ENCODE measurements at regions not wholly inside any gene's neighbourhood (a gene's known extent, or its start where the extent isn't known, plus 50 kb on each side); places are given as distances from the start of the nearest gene placed in this dataset.

DNA sequence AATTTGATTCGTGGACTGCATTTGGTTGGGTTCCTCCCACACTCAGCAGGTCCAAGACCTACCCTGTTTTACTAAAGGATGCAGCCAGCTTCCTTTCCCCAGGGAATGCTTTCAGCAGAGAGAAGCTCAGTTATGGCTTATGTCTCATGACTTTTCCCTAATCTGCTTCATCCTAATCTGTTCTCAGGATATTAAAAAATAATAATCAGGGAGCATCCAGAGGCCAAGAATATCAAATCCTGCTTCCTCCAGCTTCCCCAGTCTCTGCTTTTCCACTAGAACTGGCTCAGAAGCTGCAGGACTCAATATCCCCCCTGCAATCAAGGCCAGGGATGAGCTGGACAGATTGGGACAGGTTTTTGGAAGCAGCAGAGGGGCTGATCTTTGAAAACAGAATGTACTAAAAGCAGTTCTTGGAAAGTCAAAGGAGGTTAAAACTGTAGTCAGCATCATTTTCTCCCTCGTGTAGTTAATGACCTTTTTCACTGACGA, 326.9 kb upstream of the TNP1 start:
- DNase-seq = no peak

GRCh38 chr2:217186152-217186551, 326.3 kb upstream of the TNP1 start:
- DNase-seq = no peak

- DNase-seq = no peak
Measured at GRCh38 chr2:217185265-217185995, 325.6 kb upstream of the TNP1 start.

DNA sequence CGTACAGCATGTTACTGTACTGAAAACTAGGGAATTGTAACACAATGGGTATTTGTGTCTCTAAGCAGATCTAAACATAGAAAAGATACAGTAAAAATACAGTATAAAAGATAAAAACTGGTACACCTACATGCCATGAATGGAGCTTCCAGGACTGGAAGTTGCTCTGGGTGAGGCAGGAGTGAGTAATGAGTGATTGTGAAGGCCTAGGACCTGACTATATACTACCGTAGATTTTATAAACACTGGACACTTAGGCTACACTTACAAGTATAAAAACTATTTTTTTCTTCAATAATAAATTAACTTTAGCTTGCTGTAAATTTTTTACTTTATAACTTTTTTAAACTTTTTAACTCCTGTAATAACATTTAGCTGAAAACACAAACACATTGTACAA, 324.4 kb upstream of the TNP1 start:
- DNase-seq = no peak

DNA sequence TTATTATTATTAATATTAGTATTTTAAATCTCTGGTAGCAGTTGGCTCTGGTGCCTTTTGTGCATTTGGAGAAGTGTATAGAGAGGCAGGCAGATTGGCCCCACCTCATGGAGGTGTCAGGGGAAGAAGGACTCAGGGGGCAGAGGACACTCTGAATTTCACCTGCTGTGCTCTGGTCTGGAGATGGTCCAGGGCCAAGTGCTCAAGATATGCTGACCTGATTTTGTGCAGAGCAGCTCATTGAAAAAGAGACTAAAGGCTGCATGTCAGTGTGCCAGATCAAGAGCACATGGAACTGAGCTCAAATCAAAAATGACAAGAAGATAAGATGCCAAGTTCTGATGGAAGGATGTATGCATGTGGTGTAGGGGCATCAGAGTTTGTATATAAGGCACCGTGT, 323.6 kb upstream of the TNP1 start:
- DNase-seq = no peak

- no peak for DNase-seq
Measured at GRCh38 chr2:217182926-217183325, 323.1 kb upstream of the TNP1 start.

- DNase-seq = no peak
Measured at GRCh38 chr2:217181512-217181911, 321.6 kb upstream of the TNP1 start.

DNA sequence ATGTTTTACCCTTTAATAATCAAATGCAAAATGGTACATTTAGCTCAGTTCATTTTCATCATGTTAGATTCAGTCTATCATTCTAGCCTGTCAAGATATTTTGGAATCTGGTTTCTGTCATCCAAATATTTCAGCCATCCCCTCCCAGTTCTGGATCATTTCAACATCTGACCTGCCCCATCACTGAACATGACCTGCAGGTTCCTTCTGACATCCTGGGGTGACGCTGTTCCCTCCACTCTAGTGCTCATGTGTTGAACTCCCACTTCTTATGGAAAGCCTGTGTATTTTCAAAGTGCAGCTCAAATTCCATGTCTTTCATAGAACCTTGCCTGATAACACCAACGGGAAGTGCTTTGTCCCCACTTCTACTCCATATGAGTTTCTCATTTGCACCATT, 320.0 kb upstream of the TNP1 start:
- no peak for DNase-seq

DNA sequence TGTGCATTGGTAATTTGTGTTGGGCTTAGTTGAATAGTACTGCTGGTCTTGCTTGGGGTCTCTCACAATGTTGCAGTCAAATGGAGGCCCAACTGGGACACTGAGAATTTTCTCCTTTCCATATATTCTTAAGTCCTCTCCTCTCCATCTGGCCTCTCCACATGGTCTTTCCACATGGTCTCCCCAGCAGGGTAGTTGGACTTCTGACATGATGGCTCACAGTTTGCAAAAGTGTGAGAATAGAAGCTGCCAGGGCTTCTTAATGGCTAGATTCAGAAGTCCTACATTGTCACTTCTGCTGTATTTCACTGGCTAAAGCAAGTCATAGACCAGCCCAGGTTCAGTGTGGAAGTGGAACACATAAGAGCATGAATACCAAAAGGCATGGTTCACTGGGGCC, 318.5 kb upstream of the TNP1 start:
- no peak for DNase-seq

- no peak for DNase-seq
Measured at GRCh38 chr2:217177720-217178119, 317.9 kb upstream of the TNP1 start.

DNA sequence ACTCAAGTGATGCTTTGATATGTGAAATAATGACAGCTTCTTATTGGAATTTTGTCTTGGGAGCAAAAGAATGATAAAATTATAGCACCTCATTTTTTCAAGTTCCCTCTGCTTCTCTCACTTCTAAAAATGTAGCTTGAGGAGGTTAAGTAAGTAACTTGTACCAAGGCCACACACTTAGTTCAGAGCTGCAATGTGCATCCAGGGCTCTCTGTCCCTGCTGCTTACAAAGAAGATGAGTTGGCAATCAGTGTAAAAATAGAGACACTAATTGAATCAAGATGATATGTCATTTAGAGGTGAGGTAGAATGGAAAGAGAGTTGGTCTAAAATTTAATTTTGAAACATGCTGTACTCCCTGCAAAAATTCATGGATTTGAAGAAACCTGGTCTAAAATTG, 312.0 kb upstream of the TNP1 start:
- DNase-seq = no peak

GRCh38 chr2:217168496-217168895, 308.6 kb upstream of the TNP1 start:
- DNase-seq = no peak

- no peak for DNase-seq
Measured at GRCh38 chr2:217167531-217167930, 307.7 kb upstream of the TNP1 start.

DNA sequence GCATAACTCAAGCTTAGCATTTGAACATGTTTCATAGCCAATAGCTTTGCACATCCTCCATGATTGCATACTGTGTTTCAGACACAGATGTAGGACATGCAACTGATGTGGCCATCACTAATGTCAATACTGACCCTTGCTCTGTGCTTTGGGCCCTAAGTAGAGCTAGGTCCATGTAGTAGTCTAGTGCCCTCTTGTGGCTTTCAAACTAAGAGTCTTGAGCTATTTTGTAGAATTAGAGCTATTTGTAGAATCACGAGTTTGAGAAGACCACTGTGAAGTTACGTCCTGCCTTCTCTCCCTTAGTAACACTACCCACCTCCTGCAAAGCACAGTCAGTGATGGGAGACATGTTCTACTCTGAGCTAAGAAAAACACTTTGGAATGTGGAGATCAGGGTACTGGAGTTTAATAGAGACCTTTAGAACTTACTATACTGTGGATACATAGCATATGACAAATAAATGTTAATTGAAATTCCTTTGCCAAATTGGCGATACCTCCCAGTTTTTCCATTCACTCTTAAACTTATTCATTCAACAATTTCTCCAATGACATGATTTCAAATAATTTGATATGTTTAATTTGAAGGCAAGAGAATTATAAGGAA, 306.5 kb upstream of the TNP1 start:
- DNase-seq = peak; percentile 40 to 78 (median 62)

GRCh38 chr2:217165547-217165946, 305.7 kb upstream of the TNP1 start:
- no peak for DNase-seq

DNA sequence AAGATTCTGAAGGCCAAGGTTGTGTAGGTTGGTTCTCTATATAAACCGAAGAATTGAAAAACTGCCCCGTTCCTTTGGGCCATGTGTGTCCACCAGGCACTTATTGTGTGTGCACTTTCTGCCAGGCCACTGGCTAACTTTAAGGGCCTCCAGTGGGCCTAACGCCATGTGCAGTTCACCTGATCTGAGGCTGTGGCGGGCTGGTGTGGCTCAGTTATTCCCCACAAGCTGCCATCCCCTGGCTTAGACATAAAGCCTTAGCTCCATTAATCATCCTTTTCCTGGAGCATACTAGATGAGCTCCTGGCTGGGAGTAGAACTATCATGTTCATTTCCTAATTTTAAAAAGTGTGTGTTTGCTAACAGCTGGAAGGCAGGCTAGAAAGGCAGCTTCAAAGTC, 304.1 kb upstream of the TNP1 start:
- no peak for DNase-seq

- DNase-seq = peak; percentile 57 to 77 (median 62)
Measured at GRCh38 chr2:217162533-217162932, 302.7 kb upstream of the TNP1 start.

GRCh38 chr2:217160978-217161973, 301.4 kb upstream of the TNP1 start:
- DNase-seq = peak; percentile 50 to 84 (median 68)

GRCh38 chr2:217160103-217160743, 300.4 kb upstream of the TNP1 start:
- peak in 2 of 4 experiments; percentile 47 to 52 for DNase-seq

DNA sequence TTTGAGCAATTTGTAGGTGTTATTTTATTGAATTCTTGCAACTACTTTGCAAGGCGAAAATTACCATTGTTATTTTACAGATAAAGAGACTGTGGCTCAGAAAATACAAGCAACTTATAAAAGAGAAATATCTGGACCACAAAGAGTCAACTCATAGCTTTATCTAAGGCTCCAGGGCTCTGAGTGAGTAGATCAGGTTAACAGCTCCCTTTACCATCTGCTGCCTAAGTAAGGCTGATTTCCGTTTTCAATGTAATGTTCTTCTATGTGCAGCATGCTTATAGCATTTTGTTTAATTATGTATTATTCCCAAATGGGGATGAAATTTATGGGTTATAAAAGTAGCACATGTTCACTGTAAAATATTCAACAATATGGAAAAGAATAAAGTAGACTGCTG, 299.1 kb upstream of the TNP1 start:
- DNase-seq = no peak

- DNase-seq = no peak
Measured at GRCh38 chr2:217157581-217157980, 297.7 kb upstream of the TNP1 start.

DNA sequence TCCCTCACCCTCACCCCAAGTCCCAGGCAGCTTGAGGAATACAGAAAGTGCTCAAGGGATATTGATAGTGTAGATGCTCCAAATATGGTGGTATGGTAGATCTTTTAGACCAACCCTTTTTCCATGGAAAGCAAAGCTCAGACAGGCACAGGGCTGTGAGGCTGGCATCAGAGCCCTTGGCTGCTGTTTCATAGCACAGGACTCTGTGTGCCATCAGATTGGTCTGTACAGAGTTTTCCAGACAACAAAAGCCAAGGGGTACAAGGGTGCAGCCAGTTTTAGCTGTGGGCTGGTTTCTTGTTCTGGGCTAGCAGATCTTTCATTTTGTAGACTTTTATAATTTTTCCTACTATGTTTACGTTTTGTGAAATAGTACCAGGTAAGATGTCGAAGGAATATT, 296.9 kb upstream of the TNP1 start:
- DNase-seq = no peak

DNA sequence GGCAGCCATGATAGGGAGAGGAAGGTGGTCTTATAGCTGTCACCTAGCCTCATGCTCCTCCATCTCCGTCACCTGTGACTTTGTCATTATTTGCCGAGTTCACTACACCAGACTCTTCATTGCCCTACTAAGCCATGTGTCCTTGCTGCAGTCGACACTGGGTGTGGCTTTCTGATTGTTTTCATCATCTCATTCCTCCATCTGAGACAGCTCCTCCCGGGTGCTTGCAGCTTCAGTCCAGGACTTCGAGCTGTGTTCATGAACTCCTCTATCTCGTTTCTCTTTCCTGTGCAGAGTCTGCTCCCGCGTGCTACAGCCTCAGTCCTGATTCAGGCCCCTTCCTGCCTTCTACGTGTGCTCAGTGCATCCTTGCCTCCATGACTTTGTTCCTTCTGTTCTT, 295.1 kb upstream of the TNP1 start:
- no peak for DNase-seq
